ENCODE measurements at regions not wholly inside any gene's neighbourhood (a gene's known extent, or its start where the extent isn't known, plus 50 kb on each side); places are given as distances from the start of the nearest gene placed in this dataset.

DNA sequence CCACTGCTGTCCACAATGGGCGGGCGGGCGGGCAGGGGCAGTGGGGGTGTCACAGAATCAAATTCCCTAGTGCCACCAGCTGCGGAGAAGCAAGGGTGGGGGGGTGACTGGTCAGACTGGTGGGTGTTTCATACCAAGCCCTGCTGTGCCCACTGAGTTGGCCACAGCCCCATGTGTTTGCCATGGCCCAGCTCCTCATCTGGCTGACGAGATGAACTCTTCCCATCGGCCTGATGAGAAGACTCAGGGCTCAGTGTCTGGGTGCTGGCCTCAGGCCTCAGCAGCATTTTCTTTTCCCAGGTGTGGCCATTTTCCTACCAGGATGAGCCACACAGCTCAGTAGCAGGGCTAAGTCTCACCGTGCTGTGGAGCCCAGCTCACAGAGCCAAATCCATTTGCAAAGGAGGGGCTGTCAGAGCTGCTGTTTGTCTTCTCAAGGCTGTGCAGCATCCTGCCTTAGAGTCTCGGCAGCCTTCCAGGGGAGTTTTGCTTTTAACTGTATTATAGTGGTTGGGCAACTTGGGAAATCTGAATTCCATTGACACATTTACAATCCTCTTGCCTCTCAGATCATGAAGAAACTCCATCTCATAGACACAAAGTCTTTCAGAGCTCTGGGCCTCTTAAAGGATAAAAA, 176.8 kb downstream of the ABHD5 start:
- peak; percentile 80 for DNase-seq

DNA sequence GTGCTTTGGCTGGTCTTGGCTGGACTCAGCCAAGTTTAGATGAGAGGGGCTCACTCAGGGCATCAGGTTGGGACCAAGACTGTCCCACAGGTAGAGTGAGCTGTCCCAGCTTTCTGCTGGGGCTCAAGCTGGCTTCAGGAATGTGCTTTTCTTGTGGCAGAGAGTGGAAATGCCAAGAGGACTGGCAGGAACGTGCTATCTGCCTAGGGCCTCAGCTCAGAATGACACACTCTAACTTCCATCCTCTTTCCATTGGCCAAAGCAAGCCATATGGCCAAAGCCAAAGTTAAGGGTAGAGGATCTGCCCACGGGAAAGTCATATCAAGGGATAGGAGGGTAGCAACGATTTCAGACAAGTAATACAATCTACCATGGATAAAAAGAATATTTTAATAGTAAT, 178.8 kb downstream of the ABHD5 start:
- peak; percentile 18 for DNase-seq

DNA sequence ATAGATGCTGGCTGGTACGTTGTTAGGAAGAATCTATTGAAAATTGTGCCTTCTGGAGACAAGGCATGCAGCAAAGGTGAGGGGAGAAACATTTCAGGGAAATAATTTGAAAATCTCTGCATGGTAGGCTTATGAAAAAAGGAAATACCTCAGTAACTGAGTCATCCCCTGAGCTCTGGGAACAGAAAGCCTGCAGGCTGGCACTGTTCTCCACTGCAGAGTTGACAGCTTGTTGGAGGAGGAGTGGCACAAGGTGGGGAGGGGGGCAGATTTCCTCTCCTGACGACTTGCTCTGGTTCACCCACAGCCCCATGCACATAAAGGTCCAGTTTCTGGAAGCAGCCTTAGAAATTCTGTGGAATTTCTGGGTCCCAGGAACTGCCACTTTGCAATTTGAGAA, 179.4 kb downstream of the ABHD5 start:
- peak; percentile 85 for DNase-seq

DNA sequence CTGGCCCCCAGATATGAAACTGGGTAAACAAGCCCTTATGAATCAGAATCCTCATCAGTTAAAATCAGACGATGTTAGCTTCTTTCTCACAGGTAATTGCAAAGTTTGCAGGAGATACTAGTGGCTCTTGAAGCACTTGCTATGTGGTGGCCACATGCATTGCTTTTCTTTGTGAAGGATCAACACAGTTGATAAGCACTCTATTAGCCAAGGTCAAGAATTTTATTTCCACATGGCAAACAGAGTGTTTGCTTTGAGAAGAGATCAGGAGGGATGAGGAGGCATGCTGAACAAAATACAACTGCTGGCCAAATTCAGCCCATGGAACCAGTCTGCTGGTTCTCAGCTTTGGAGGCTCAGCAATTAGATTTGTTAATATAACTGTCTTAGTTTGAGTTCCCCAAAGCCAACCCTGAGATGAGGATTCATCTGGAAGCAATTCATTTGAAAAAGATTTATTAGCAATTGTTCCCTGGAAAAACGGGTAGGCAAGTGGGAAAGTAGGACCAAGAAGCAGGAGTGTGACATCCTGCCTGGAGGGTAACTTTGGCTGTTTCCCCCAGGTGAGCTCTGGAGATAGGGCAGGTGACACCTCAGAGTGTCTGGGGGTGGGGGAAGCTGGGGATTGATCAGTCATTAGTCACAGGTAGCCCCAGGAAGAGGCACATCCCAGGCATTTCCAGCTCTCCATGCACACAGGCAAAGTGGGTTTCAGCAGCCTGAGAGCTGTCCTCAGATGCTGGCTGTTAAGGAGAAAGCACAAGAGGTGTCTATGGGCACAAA, 180.3 kb downstream of the ABHD5 start:
- peak; percentile 14 for DNase-seq

DNA sequence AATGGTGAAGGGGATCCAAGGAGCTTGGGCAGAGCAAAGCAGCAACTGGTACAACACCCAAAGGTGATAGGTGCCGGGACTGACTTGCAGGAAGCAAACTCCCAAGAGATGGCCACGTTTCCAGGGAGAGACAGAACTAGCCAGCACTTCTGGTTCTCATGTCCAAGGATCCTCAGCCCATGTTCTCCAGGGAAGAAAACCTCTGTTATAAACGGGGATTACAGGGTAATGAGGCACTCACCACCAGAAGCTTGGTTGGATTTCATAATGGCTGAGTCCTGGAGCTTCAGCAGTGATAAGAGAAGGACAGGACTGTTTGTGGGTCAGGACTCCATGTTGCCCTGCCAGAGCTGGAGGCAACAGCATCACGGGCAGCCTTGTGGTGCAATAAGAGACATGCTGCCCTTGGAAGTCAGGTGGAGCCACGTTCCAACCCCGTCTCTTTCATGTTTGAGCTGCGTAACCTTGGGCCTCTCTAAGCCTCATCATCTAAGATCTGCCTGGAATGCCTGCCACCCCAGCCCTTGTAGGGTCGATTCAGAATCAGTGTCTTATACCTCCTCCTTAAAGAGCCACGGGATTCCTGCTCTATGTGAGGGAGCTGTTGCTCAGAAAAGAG, 181.0 kb downstream of the ABHD5 start:
- DNase-seq, result no peak

DNA sequence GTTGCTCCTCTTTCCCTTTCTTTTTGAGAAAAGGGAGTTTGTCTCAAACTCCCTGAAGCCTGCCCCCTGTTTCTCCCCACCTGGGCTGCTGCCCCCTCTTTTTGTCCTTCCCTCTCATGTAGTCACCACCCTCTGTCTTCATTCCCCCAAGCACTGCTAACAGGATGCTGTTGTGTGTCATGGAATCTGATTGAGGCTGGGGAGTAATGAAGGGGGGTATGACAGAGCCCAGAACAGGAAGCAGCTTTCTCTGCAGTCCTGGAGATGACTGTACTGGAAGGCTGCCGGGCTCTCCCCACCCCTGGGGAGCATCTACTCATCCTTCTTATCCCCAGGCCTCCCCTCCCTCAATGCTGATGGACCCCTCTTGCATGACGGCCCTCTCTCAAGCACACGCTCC, 181.6 kb downstream of the ABHD5 start:
- DNase-seq, result peak; percentile 94

DNA sequence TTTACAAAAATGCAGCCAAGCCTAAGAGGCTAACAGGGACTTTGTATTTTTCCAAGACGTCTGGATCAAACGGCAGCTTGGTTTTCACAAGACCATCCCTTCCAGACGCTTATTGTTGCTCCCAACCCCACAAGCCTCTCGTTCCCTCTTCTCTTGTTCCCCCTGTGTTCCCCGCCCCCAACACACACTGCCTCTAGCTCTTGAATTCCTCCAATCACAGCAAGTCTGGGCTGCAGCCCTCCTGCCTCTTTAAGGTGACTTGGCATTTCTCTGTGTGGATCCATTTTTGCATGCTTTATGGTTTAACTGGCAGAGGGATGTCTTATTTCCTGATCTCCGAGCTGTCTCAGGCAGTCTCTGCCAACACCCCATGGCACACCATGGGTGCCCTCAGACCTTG, 182.2 kb downstream of the ABHD5 start:
- peak; percentile 77 for DNase-seq

DNA sequence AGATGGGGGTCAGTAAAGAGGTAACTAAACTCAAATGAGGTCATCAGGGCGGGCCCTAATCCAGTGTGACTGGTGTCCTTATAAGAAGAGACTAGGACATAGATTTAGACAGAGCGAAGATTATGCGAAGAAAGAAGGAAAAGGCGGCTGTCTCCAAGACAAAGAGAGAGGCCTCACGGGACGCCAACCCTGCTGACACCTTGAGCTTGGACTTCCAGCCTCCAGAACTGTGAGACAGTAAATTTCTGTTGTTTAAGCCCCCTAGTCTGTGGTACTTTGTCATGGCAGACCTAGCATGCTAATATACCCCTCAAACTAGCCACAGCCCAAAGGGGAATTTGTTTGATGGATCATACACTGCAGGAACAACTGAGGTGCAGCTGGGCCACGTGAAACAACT, 183.0 kb downstream of the ABHD5 start:
- no peak for DNase-seq

DNA sequence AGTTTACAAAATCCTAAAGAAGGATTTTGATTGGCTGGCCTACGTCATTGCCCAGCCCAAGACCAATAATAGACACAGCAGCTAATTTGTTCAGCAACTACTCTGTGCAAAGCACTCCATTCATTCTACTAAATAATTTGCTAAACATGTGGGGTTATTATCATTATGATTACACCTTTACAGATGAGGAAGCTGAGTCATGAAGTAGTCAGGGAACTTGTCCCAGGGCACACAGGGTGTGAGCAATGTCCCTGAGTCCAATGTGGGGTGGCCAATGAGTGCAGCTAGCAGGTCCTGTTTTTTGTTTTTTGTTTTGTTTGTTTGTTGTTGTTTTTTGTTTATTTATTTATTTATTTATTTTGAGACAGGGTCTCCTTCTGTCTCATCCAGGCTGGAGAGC, 183.6 kb downstream of the ABHD5 start:
- DNase-seq, result no peak

DNA sequence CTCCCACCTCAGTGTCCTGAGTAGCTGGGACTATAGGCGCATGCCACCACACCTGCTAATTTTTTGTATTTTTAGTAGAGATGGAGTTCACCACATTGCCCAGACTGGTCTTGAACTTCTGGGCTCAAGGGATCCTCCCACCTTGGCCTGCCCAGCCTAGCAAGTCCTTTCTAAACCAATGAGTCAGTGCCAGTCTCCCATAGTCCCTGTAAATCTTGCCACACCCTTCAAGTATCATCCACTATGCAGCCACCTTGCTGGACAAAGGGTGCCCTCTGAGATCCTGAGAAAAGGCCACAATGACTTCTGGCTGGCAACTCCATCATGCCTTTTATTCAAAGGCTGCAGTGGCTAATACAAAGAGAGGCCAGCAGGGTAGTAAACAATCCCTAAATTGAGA, 184.0 kb downstream of the ABHD5 start:
- no peak for DNase-seq

DNA sequence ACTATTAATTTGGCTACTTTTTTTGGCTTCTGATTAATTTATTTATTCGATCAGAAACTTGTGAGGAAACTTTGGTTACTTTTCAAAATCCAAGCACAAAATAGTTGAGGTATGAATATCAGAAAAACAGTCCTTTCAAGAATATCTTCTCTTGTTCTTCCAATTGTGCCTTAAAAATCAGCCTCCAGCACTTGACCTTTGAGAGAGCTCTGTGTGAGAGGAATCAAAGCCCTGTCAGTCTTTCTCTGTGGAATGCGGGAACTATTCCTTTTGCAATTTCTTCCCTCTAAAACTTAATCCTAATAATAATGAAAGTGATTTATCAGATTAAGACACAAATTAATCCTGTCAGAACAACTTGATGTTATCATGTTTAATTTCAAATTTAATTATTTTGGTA, 185.9 kb downstream of the ABHD5 start:
- DNase-seq, result no peak

DNA sequence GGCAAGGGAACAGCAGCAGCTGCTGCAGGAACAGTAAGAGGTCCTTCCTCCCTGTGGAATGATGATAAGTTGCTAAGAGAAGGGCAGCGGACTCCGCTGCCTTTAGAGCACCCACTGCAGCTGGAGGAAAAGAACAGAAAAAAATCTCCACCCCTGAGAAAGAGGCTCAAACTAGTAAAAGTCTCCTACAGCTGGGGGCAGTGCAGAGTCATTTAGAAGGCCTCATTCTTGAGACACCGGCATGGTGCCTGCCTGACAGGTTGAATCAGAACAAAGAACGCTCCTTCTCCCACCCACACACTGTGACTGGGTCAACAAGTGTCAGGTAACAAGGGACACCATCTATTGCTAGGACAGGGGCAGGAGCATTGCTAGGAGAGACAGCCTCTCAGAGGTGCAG, 188.4 kb downstream of the ABHD5 start:
- no peak for DNase-seq

DNA sequence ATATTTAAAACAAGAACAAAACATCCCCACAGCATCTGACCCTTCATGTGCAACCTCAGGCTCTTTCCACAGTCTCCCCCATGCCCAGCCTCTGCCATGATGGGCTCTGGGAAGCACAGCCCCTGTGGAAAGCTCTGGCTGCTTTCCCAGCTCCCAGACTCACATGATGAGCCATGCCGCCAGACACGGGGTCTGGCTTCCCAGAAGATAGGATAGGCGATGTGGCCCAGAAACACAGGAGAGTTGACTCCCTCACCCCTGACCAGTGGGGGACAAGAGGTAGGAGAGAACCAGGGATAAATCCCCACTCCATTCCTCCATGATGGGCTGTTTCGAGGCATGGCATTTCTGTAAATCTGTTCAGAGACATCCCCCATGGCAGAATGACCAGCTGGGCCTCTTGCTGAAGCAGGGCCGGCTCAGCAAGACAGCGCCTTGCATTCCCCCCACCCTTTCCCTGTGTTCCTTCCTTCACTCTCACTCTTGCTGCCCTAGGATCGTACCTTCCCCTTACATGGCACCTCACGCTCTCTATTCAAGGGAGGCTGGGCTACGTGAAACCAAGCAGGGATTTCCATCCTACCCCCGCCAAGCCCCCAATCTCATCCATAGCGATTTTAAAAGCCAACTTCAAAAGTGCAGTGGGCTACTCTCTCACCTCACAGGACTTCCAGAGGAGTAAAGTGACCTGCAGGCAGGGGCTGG, 192.4 kb downstream of the ABHD5 start:
- no peak for DNase-seq

DNA sequence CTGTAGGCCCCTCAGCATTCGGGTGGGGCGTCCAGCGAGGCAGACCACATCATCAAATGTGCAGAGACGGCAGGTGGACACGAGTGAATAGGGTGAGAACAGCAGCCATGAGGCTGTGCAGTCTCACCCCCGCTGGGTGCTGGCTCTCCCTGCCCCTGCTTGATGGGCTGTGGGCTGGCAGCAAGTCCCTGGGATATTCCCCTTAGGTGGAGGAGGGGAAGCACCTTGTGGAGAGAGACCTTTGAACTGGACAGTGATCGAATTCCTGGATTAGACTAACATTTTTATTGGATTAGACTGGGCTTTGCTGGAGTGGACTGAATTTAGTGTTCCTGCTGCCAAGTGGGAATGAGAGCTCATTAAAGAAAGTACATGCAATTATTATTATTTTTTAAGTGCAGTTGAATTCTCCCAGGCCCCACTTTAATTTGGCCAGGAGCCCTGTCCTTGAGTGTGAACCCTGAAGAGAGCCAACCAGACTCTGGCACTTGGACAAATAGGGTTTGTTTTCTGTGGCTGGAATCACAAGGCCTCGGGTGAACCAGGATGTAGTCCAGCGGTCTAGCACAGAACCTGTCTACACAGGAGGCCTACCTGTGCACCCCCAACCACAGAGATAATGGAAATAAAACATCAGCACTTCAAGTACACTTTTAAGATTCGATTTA, 193.1 kb downstream of the ABHD5 start:
- no peak for DNase-seq

DNA sequence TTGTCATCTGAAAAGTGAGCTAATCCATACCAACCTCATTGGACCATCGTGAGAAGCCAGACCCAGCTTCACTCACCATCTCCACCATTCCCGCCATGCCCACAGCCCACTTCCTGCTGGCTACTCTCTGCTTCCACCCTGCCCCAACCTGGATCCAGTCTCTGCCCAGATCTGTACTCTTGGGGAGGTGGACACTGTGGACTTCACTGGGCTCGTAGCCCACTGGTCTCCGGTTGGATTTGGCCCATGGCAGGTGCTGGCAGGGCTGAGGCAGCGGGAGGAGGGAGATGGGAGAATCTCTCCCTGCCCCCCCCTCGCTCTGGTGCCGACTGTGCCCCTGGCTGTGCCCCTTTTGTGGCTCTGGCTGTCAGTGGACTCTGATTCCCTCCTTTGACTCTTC, 193.8 kb downstream of the ABHD5 start:
- DNase-seq, result no peak

DNA sequence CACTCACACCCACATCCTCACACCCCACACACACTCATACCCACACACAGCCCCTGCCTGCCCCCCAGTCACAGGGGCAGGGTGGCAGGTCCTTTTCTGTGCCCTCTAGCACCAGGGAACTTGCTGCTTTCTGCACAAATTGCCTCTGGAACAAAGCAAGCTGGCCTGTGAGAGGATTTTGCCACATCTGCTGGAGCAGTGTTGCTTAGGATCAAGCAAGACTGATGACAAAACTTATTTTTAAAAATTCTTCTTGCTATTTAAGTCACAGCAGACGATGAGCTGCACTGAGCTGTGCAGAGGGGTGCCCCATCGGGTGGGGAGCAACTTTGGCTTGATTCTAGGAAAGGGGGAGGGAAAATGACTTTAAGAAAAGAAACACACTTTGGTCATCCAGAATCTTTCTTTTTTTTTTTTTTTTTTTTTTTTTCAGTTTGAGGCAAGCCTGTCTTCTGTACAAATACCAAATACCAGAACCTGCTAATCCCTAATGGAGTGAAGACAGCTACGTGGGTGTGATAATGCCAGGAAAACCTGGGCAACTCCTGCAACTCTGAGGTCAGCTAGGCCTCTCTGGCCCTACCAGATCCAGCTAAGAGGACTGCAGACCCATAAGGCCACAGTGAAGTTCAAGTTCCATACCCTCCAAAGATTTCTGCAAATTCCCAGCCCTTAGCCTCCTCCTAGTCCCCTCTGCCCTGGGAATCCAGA, 195.3 kb downstream of the ABHD5 start:
- no peak for DNase-seq

DNA sequence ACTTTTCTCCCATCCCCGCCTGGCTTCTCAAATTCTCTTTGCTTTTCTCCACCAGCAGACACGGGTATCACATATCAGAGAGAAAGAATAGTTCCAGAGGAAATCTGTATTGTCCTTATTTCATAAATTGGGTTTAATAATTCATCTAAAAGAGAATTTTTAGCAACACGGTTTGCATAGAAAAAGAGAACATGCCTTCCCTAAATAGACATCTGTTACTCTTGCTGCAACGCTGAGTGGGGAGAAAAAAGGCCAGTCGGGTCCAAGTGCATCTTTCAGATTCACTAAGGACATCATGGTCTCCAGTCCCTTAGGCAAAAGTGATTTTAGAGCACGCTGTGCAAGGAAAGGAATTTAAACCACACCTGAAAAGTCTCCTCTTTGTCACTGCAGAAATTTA, 201.3 kb downstream of the ABHD5 start:
- no peak for DNase-seq

DNA sequence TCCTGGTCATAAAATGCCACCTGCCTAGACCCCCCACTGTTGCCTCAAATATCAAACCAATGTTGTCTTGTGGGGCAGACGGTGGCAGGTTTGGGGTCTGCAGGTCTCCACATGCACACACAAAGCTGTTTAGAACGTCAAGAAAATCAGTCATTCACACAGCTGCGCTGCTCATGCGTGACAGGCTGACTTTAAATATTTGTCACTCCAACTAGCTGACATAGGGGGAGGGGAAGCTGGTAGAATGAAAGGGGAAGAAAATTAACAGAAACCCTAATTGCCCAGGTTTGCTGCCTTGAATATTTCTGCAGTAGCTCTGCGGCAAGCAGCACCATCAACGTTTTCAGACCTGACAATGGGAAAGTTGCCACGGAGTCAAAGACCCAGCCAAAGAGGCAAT, 201.8 kb downstream of the ABHD5 start:
- DNase-seq, result no peak

DNA sequence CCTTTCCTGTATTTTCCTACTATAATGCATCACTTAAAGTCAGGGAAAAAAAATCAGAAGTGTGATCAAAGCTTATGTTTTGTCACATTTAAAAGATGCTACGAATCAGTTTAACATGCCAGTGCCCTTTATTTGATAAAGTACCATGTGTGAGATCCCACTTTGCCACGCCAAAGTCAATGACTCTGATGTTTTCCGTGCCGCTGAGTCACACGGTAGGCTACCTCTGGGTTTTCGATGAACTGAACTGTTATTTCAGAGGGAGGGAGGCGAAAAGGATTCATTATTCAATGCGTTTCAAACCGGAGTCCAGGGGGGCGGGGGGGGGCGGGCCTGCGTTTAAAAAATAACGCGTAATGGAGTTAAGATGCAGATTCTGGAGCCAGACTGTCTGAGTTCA, 203.0 kb downstream of the ABHD5 start:
- DNase-seq, result peak; percentile 33

DNA sequence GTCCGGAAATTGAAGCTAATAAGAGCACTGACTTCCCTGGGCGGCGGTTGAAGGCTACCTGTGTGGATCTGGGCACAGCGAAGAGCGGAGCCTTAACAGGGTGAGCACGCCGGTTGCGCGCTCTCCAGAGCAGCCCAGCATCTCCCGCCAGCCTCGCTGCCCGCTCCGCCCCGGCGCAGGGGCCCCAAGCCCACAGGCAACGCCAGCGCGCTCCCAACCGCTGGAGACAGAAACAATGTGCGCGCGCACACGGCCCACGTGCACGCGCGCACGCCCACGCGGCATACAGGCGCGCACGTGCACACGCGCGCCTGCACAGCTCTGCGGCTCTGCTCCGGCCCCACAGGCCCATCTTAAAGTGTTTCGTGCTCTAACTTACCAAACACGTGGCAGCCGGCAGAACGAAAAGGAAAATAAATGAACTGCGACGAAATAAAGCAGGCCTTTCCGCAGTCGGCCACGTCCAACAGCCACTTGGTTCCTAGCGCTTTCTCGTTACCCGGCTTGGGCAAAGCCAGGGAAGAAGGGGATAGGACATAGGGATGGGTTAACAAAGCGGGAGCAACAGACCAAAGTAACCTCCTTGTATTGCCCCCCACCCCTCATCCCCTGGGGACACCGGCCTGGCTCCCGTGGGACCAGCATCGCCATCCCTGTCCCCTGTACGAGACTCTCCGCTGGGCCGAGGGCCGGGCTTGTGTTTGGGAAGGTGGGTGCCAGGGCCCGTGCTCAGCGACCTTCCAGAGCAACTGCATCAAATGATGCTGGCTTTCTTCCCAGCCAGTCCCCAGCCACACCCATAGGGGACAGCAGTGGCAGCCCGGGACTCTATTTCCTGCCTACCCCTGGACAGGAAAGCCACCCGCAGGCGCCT, 203.7 kb downstream of the ABHD5 start:
- peak; percentile 80 for DNase-seq

DNA sequence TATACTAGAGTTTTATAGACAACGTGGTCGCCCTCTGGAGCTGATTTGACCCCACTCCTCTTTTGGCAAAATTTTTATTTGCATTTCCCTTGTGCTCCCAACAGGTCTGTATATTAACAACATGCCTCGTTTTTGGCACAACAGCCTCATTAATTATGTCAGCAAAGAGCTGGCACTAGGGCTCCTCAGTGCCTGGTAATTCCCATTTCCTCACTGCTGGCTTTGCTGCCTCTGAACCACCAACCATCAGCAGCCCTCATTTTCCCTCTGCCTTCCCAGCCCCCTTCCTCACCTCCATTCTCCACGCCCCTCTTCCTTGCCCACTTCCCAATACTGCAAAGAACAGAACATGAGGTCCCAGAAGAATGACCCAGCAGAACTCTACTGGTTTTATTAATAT, 204.8 kb downstream of the ABHD5 start:
- DNase-seq, result no peak

DNA sequence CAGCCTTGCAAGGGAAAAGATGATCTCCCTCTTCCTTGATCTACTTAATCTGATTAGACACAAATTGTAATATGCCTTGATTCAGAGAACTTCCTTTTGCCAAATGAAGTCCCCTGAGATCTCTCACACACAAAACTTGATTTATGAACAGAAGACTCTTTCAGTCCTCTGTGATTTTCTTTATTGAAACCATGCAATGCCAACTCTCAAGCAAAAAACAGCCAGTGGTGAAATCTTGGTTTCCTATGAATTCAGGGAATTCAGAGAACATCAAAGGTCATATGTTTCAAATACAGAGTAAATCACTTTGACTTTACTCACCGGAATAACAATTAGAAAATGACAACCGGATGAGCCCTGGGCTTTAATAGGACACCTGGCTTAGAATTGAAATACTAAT, 211.7 kb downstream of the ABHD5 start:
- DNase-seq, result no peak
